Type B pancreatic cell (in vitro differentiated cells): ENCODE measurements at regions not wholly inside any gene's neighbourhood (a gene's known extent, or its start where the extent isn't known, plus 50 kb on each side); places are given as distances from the start of the nearest gene placed in this dataset.
"Not testable (repeated sequence)": the region's sequence is repeated elsewhere in the genome, so short reads cannot be mapped to it uniquely, and the experiment has no call there.

Experiments
- DNase-seq: peaks from one replicate; pipeline ENCODE4 v3.0.0; 2021; ENCODE audit warnings: mixed read lengths; ENCODE audit not compliant: unreplicated experiment; ENCODE audit errors: extremely low spot score
- H3K27ac Mint-ChIP-seq: 2 replicates; pipeline ENCODE4 v1.8.0; 2021; ENCODE audit warnings: mild to moderate bottlenecking, mixed read lengths
- H3K27me3 Mint-ChIP-seq: 2 replicates; pipeline ENCODE4 v1.8.0; 2021; ENCODE audit warnings: mixed read lengths
- H3K36me3 Mint-ChIP-seq: 2 replicates; pipeline ENCODE4 v1.8.0; 2021; ENCODE audit warnings: mixed read lengths
- H3K4me1 Mint-ChIP-seq: one replicate; pipeline ENCODE4 v1.8.0; 2021; ENCODE audit warnings: mixed read lengths; ENCODE audit not compliant: unreplicated experiment
- H3K4me3 Mint-ChIP-seq: 2 replicates; pipeline ENCODE4 v1.8.0; 2021; ENCODE audit warnings: mild to moderate bottlenecking, mixed read lengths
- H3K9me3 Mint-ChIP-seq: 2 replicates; pipeline ENCODE4 v1.8.0; 2021; ENCODE audit warnings: mixed read lengths
- CTCF ChIP-seq: fragments of 200-600 bp; sonication (generic); conservative IDR thresholded peaks from 2 replicates; pipeline ENCODE4 v1.5.0; 2021; ENCODE audit warnings: antibody characterized with exemption, mild to moderate bottlenecking

- Mint-ChIP-seq H3K4me1 (peaks cover 7% of the 10 kb centered on the region), H3K36me3 (no peaks in the 10 kb centered on the region), H3K27me3 (no peaks in the 10 kb centered on the region), H3K9me3 (peaks cover 6% of the 10 kb centered on the region), H3K27ac (no peak overlapping the region), H3K4me3 (no peak overlapping the region)
- DNase-seq: no peak
- no peak for TF ChIP-seq CTCF
Observed at GRCh38 chr16:79993629-79994209, 393.2 kb upstream of the MAF start.

- H3K4me3 Mint-ChIP-seq: no peak overlapping the region
- H3K27ac Mint-ChIP-seq: no peak overlapping the region
- no peak for DNase-seq
- H3K4me1 Mint-ChIP-seq: peaks cover 7% of the 10 kb centered on the region
- H3K9me3 Mint-ChIP-seq: peaks cover 6% of the 10 kb centered on the region
- no peaks in the 10 kb centered on the region for H3K27me3 Mint-ChIP-seq
- no peak for TF ChIP-seq CTCF
- no peaks in the 10 kb centered on the region for H3K36me3 Mint-ChIP-seq
Observed at GRCh38 chr16:79991969-79992368, 391.4 kb upstream of the MAF start.

GRCh38 chr16:79988721-79989220 is 388.2 kb upstream of the MAF start:
- no peaks in the 10 kb centered on the region for H3K36me3 Mint-ChIP-seq
- no peak for TF ChIP-seq CTCF
- no peak for DNase-seq
- no peak overlapping the region for H3K4me3 Mint-ChIP-seq
- peaks cover 7% of the 10 kb centered on the region for H3K4me1 Mint-ChIP-seq
- no peaks in the 10 kb centered on the region for H3K27me3 Mint-ChIP-seq
- peaks cover 6% of the 10 kb centered on the region for H3K9me3 Mint-ChIP-seq
- H3K27ac Mint-ChIP-seq: no peak overlapping the region

- Mint-ChIP-seq H3K27me3 (no peaks in the 10 kb centered on the region), H3K36me3 (no peaks in the 10 kb centered on the region), H3K4me3 (no peak overlapping the region), H3K9me3 (peaks cover 6% of the 10 kb centered on the region), H3K4me1 (peaks cover 7% of the 10 kb centered on the region), H3K27ac (no peak overlapping the region)
- DNase-seq: no peak
- TF ChIP-seq CTCF: no peak
Observed at GRCh38 chr16:79988089-79988488, 387.6 kb upstream of the MAF start.

GRCh38 chr16:79986352-79986751 is 385.8 kb upstream of the MAF start:
- no peak overlapping the region for H3K4me3 Mint-ChIP-seq
- TF ChIP-seq CTCF: no peak
- H3K36me3 Mint-ChIP-seq: no peaks in the 10 kb centered on the region
- H3K27ac Mint-ChIP-seq: no peak overlapping the region
- peaks cover 7% of the 10 kb centered on the region for H3K4me1 Mint-ChIP-seq
- peaks cover 6% of the 10 kb centered on the region for H3K9me3 Mint-ChIP-seq
- DNase-seq: no peak
- no peaks in the 10 kb centered on the region for H3K27me3 Mint-ChIP-seq

- H3K36me3 Mint-ChIP-seq: no peaks in the 10 kb centered on the region
- no peak for DNase-seq
- no peak overlapping the region for H3K27ac Mint-ChIP-seq
- no peak for TF ChIP-seq CTCF
- H3K27me3 Mint-ChIP-seq: no peaks in the 10 kb centered on the region
- H3K9me3 Mint-ChIP-seq: peaks cover 2% of the 10 kb centered on the region
- H3K4me3 Mint-ChIP-seq: no peak overlapping the region
- H3K4me1 Mint-ChIP-seq: peaks cover 7% of the 10 kb centered on the region
Observed at GRCh38 chr16:79985606-79986005, 385.1 kb upstream of the MAF start.

GRCh38 chr16:79984149-79984548 is 383.6 kb upstream of the MAF start:
- DNase-seq, H3K27me3 Mint-ChIP-seq, H3K36me3 Mint-ChIP-seq, H3K9me3 Mint-ChIP-seq, H3K4me1 Mint-ChIP-seq, H3K4me3 Mint-ChIP-seq, H3K27ac Mint-ChIP-seq: not testable (repeated sequence)
